BJ (cell line): ENCODE measurements at regions not wholly inside any gene's neighbourhood (a gene's known extent, or its start where the extent isn't known, plus 50 kb on each side); places are given as distances from the start of the nearest gene placed in this dataset.

Source experiments
- CTCF ChIA-PET: fragments of 350-600 bp; formaldehyde crosslinking; extraction: SDS; loops from one replicate; lab custom pipeline; 2021; ENCODE audit warnings: antibody characterized with exemption, inconsistent platforms; lab: Yijun Ruan, JAX
- POLR2A ChIA-PET: fragments of 300-600 bp; sonication (Branson Sonifier 250); formaldehyde crosslinking; extraction: SDS; loops from one replicate; lab custom pipeline; 2021; ENCODE audit warnings: antibody characterized with exemption; lab: Charles Lee
- DNase-seq: peaks from one replicate; pipeline ENCODE4 v3.0.0-alpha.2; 2011; ENCODE audit warnings: low read depth
- H3K27me3 ChIP-seq: 2 replicates; pipeline ENCODE4 v1.6.0; 2011; ENCODE audit warnings: low read length; ENCODE audit not compliant: control insufficient read depth, insufficient read depth
- H3K36me3 ChIP-seq: 2 replicates; pipeline ENCODE4 v1.5.1; 2011; ENCODE audit warnings: low read length; ENCODE audit not compliant: control insufficient read depth, insufficient read depth
- H3K4me3 ChIP-seq: 2 replicates; pipeline ENCODE4 v1.5.1; 2011; ENCODE audit warnings: low read depth, mild to moderate bottlenecking, control low read depth, low read length
- TF ChIP-seq, protein P1 (sequence below): IDR thresholded peaks from 2 replicates; pipeline ENCODE4 v1.5.1; 2011; ENCODE audit warnings: low read depth, mild to moderate bottlenecking, control low read depth, inconsistent platforms, low read length, moderate library complexity; ENCODE audit not compliant: insufficient read depth

DNA sequence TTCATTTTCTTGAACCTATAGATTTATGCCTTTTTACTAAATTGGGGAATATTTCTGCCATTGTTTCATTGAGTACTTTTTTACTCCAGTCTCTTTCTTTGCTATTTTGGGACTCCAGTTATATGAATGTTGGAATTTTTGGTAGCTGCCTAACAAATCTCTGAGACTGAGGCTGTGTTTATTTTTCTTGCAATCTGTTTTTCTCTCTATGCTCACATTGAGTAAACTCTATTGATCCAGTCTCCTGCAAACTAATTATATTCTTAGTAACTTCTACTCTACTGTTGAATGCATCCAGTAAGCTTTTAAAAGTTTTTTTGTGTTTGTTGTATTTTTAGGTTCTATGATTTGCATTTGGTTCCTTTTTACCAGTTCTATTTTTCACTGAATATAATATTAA lies 903.4 kb upstream of the GJE1 start:
- TF ChIP-seq, protein P1, sequence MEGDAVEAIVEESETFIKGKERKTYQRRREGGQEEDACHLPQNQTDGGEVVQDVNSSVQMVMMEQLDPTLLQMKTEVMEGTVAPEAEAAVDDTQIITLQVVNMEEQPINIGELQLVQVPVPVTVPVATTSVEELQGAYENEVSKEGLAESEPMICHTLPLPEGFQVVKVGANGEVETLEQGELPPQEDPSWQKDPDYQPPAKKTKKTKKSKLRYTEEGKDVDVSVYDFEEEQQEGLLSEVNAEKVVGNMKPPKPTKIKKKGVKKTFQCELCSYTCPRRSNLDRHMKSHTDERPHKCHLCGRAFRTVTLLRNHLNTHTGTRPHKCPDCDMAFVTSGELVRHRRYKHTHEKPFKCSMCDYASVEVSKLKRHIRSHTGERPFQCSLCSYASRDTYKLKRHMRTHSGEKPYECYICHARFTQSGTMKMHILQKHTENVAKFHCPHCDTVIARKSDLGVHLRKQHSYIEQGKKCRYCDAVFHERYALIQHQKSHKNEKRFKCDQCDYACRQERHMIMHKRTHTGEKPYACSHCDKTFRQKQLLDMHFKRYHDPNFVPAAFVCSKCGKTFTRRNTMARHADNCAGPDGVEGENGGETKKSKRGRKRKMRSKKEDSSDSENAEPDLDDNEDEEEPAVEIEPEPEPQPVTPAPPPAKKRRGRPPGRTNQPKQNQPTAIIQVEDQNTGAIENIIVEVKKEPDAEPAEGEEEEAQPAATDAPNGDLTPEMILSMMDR, result no peak
- POLR2A ChIA-PET, result no interaction called here

DNA sequence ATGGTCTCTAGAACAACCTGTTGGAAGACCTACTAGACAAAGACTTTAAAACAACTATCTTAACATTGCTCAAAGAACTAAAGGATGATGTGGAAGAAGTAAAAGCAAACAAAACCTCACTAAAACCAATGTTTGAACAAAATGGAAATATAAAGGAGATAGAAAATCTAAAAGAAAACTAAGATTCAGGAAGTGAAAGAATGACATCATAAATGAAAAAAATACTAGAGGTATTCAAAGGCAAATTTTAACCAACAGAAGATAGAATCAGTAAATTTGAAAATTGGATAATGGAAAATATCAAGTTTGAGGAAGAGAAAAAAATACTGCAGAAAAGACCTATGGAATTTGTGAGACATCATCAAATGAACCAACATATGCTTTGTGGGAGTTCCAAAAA lies 914.1 kb upstream of the GJE1 start:
- Histone ChIP-seq H3K36me3 (no peaks in the 10 kb centered on the region), H3K27me3 (no peaks in the 10 kb centered on the region), H3K4me3 (no peak overlapping the region)
- TF ChIP-seq, protein P1, result no peak
- no peak for DNase-seq
- ChIA-PET CTCF (no interaction called here), POLR2A (no interaction called here)

More for the DNA sequence above, 903.4 kb upstream of the GJE1 start:
- Histone ChIP-seq H3K36me3 (no peaks in the 10 kb centered on the region), H3K4me3 (no peak overlapping the region), H3K27me3 (no peaks in the 10 kb centered on the region)
- no peak for DNase-seq
- CTCF ChIA-PET, result no interaction called here

DNA sequence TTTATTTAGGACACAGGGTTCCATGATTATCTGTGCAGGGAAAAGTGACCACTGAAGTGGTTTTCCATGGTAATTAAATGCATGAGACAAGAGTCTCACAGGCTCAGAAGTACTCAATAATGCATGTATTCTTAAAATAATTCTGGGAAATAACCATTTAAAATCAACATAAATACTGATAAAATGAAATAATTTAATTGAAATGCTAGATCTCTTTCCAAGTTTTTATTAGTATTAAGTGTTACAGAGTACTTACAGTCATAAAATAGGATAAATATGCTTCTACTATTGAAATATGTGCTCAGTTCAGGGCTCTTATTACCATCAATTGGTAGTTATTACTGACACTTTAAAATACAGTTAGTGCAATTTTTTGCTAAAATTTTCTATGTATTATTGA lies 916.0 kb upstream of the GJE1 start:
- CTCF ChIA-PET, result no interaction called here
- Histone ChIP-seq H3K4me3 (no peak overlapping the region), H3K36me3 (no peaks in the 10 kb centered on the region), H3K27me3 (no peaks in the 10 kb centered on the region)
- TF ChIP-seq, protein P1, result no peak
- POLR2A ChIA-PET, result no interaction called here
- DNase-seq, result no peak

DNA sequence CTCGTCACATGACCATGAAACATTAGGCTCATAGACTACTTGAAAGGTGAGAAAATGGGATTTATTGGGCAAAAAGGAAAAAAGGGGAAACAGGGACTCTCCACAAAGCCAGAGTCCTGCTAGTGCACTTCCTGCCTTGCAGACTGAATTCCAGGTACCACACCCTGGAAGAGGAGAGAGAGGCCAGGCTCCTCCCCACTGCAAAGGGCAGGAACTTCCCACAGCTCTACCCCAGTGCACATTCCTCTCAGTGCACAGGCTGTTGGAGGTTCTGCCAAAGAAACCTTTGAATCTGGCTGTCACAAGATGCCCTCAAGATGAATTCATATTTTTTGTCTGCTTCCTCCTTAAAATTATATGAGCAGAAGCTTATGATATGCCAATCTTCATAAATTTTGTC lies 920.4 kb upstream of the GJE1 start:
- ChIA-PET CTCF (interaction anchor here (0.6 kb wide), 1 partner anchor 996 kb away, joined by 3 read pairs; no protein-coding TSS in a partner anchor), POLR2A (no interaction called here)
- H3K27me3 ChIP-seq, result no peaks in the 10 kb centered on the region
- TF ChIP-seq, protein P1, result no peak
- no peaks in the 10 kb centered on the region for H3K36me3 ChIP-seq
- no peak overlapping the region for H3K4me3 ChIP-seq
- DNase-seq, result no peak

DNA sequence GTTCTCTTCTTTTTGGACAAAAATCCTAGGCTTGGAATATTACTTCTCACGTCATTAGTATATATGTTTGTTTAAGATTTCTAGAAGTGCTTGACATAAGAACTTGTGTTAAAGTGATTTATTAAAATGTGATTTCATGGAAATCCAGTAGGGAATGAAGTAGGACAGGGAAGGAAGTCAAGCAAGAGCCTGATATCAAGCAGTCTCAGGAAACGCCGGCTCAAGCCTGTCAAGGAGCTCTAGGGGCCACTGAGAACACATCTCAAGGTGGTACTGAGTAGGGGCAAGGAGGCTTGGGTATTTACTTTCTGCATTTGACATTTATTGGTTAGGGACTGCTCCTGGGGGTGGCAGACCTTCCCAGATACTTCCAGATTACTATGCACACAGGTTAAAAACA lies 920.9 kb upstream of the GJE1 start:
- no peaks in the 10 kb centered on the region for H3K36me3 ChIP-seq
- POLR2A ChIA-PET, result no interaction called here

More for the DNA sequence above, 920.9 kb upstream of the GJE1 start:
- TF ChIP-seq, protein P1, result no peak
- Histone ChIP-seq H3K27me3 (no peaks in the 10 kb centered on the region), H3K4me3 (no peak overlapping the region)
- DNase-seq, result no peak
- CTCF ChIA-PET, result interaction anchor here (0.6 kb wide), 1 partner anchor 996 kb away, joined by 3 read pairs; no protein-coding TSS in a partner anchor
